ENCODE measurements at regions not wholly inside any gene's neighbourhood (a gene's known extent, or its start where the extent isn't known, plus 50 kb on each side); places are given as distances from the start of the nearest gene placed in this dataset.

- no peaks in the 10 kb centered on the region for H3K4me1 ChIP-seq (replicated peaks in 1 of 2)
- no peaks in the 10 kb centered on the region for H3K9me3 ChIP-seq (replicated peaks in 1 of 3)
- intact Hi-C loops (cut with DNase I): no loop called here
- no peak overlapping the region for H3K27ac ChIP-seq
- no peaks in the 10 kb centered on the region for H3K27me3 ChIP-seq
- H3K36me3 ChIP-seq (replicated peaks in 1 of 2): no peaks in the 10 kb centered on the region
- no peak overlapping the region for H3K4me3 ChIP-seq
- TF ChIP-seq POLR2A (IDR thresholded peaks at IDR 0.05) (no peak), CTCF (IDR thresholded peaks at IDR 0.05) (no peak)
- no peak for DNase-seq
Observed at GRCh38 chr2:45250176-45250575, 240.9 kb upstream of the SIX2 start.

- intact Hi-C loops (cut with DNase I): no loop called here
- no peak for TF ChIP-seq POLR2A (IDR thresholded peaks at IDR 0.05)
- TF ChIP-seq CTCF (IDR thresholded peaks at IDR 0.05): no peak
- DNase-seq: no peak
- H3K27ac ChIP-seq: no peak overlapping the region
- WGBS, 4 donors: 63 to 83% (median 70%) methylated on average over 4 of the region's 4 CpGs
- no peaks in the 10 kb centered on the region for H3K9me3 ChIP-seq (replicated peaks in 1 of 3)
- H3K36me3 ChIP-seq (replicated peaks in 1 of 2): no peaks in the 10 kb centered on the region
- H3K4me3 ChIP-seq: no peak overlapping the region
- no peaks in the 10 kb centered on the region for H3K4me1 ChIP-seq (replicated peaks in 1 of 2)
- no peaks in the 10 kb centered on the region for H3K27me3 ChIP-seq
Observed at GRCh38 chr2:45248214-45248613, 239.0 kb upstream of the SIX2 start.

- H3K4me1 ChIP-seq (replicated peaks in 1 of 2): peaks cover 0 to 15% of the 10 kb centered on the region in 2 donors
- no peaks in the 10 kb centered on the region for H3K36me3 ChIP-seq (replicated peaks in 1 of 2)
- H3K4me3 ChIP-seq: no peak overlapping the region
- H3K9me3 ChIP-seq (replicated peaks in 1 of 3): no peaks in the 10 kb centered on the region
- H3K27me3 ChIP-seq: no peaks in the 10 kb centered on the region
- no peak overlapping the region for H3K27ac ChIP-seq
- no peak for DNase-seq
- intact Hi-C loops (cut with DNase I): no loop called here
- TF ChIP-seq CTCF (IDR thresholded peaks at IDR 0.05) (no peak), POLR2A (IDR thresholded peaks at IDR 0.05) (no peak)
- WGBS, 4 donors: 69 to 80% (median 75%) methylated on average over 2 of the region's 2 CpGs
Observed at GRCh38 chr2:45244928-45245327, 235.7 kb upstream of the SIX2 start.

GRCh38 chr2:45242161-45242741, 233.0 kb upstream of the SIX2 start:
- Histone ChIP-seq H3K4me1 (replicated peaks in 1 of 2) (peaks cover 0 to 15% of the 10 kb centered on the region in 2 donors), H3K27ac (no peak overlapping the region), H3K36me3 (replicated peaks in 1 of 2) (no peaks in the 10 kb centered on the region), H3K4me3 (no peak overlapping the region), H3K27me3 (no peaks in the 10 kb centered on the region), H3K9me3 (replicated peaks in 1 of 3) (no peaks in the 10 kb centered on the region)
- TF ChIP-seq POLR2A (IDR thresholded peaks at IDR 0.05) (no peak), CTCF (IDR thresholded peaks at IDR 0.05) (no peak)
- peak in 5 of 7 donors; percentile 7 to 63 (median 17) for DNase-seq
- 32 to 41% (median 37%) methylated on average over 6 of the region's 6 CpGs for WGBS, 4 donors
- intact Hi-C loops (cut with DNase I): no loop called here
